ENCODE measurements at regions not wholly inside any gene's neighbourhood (a gene's known extent, or its start where the extent isn't known, plus 50 kb on each side); places are given as distances from the start of the nearest gene placed in this dataset.

GRCh38 chr1:177432897-177433296 is 262.1 kb downstream of the BRINP2 start:
- no peak overlapping the region for H2BK120ac ChIP-seq (ENCODE audit: low read depth, low read length)
- no peak overlapping the region for H3K9ac ChIP-seq (ENCODE audit: low read length)
- H3K9me3 ChIP-seq (ENCODE audit: control insufficient read depth, low read length) = no peaks in the 10 kb centered on the region
- no peak overlapping the region for H2AFZ ChIP-seq (ENCODE audit: low read depth, low read length)
- H3K27ac ChIP-seq (ENCODE audit: low read length, poor library complexity, severe bottlenecking) = no peak overlapping the region
- no peak overlapping the region for H2BK12ac ChIP-seq (ENCODE audit: low read length in 2 of 2)
- H4K8ac ChIP-seq (ENCODE audit: low read length) = no peak overlapping the region
- H4K91ac ChIP-seq (ENCODE audit: low read length) = no peak overlapping the region
- H2BK5ac ChIP-seq (ENCODE audit: low read depth, low read length, poor library complexity, severe bottlenecking) = no peak overlapping the region
- H3K23ac ChIP-seq (ENCODE audit: low read length in 2 of 2) = no peak overlapping the region
- no peak overlapping the region for H3K14ac ChIP-seq (ENCODE audit: low read length in 2 of 2)
- no peak overlapping the region for H3K18ac ChIP-seq (ENCODE audit: low read depth in 1 of 2, low read length in 2 of 2)
- H3K4me1 ChIP-seq (ENCODE audit: control insufficient read depth, insufficient read depth, low read depth, low read length) = no peaks in the 10 kb centered on the region
- 85% methylated on average over 1 of the region's 1 CpG for WGBS
- H3K4me3 ChIP-seq (ENCODE audit: insufficient read depth in 1 of 2, low read depth in 1 of 2, low read length in 2 of 2) = no peak overlapping the region
- H3K79me1 ChIP-seq (replicated peaks; ENCODE audit: low read length, poor library complexity, severe bottlenecking) = no peaks in the 10 kb centered on the region
- H3K27me3 ChIP-seq (ENCODE audit: control insufficient read depth in 1 of 2, insufficient read depth in 1 of 2, low read length in 2 of 2) = peaks cover 0 to 61% of the 10 kb centered on the region in 2 experiments
- H2BK15ac ChIP-seq (ENCODE audit: low read depth, poor library complexity, severe bottlenecking) = no peak overlapping the region
- no peak for DNase-seq
- no peak overlapping the region for H2AK5ac ChIP-seq (ENCODE audit: low read length, severe bottlenecking)
- no peak overlapping the region for H3K4ac ChIP-seq (ENCODE audit: low read depth in 1 of 2, low read length in 2 of 2)
- H3K36me3 ChIP-seq (ENCODE audit: control insufficient read depth in 1 of 2, insufficient read depth in 2 of 2, low read depth in 1 of 2, low read length in 2 of 2) = no peaks in the 10 kb centered on the region
- no peak overlapping the region for H3K4me2 ChIP-seq (ENCODE audit: low read length, poor library complexity, severe bottlenecking)

- H3K4me1 ChIP-seq (ENCODE audit: control insufficient read depth, insufficient read depth, low read depth, low read length) = no peaks in the 10 kb centered on the region
- H3K36me3 ChIP-seq (ENCODE audit: control insufficient read depth in 1 of 2, insufficient read depth in 2 of 2, low read depth in 1 of 2, low read length in 2 of 2) = no peaks in the 10 kb centered on the region
- H3K27me3 ChIP-seq (ENCODE audit: control insufficient read depth in 1 of 2, insufficient read depth in 1 of 2, low read length in 2 of 2) = peaks cover 0 to 44% of the 10 kb centered on the region in 2 experiments
- WGBS = 31% methylated on average over 1 of the region's 1 CpG
- no peak overlapping the region for H3K14ac ChIP-seq (ENCODE audit: low read length in 2 of 2)
- H2AFZ ChIP-seq (ENCODE audit: low read depth, low read length) = no peak overlapping the region
- H2BK5ac ChIP-seq (ENCODE audit: low read depth, low read length, poor library complexity, severe bottlenecking) = no peak overlapping the region
- H3K18ac ChIP-seq (ENCODE audit: low read depth in 1 of 2, low read length in 2 of 2) = no peak overlapping the region
- H3K9ac ChIP-seq (ENCODE audit: low read length) = no peak overlapping the region
- H2BK120ac ChIP-seq (ENCODE audit: low read depth, low read length) = no peak overlapping the region
- H3K4me2 ChIP-seq (ENCODE audit: low read length, poor library complexity, severe bottlenecking) = no peak overlapping the region
- H3K27ac ChIP-seq (ENCODE audit: low read length, poor library complexity, severe bottlenecking) = no peak overlapping the region
- no peak overlapping the region for H3K4me3 ChIP-seq (ENCODE audit: insufficient read depth in 1 of 2, low read depth in 1 of 2, low read length in 2 of 2)
- no peak overlapping the region for H4K91ac ChIP-seq (ENCODE audit: low read length)
- H2BK15ac ChIP-seq (ENCODE audit: low read depth, poor library complexity, severe bottlenecking) = no peak overlapping the region
- no peak overlapping the region for H3K4ac ChIP-seq (ENCODE audit: low read depth in 1 of 2, low read length in 2 of 2)
- no peak overlapping the region for H4K8ac ChIP-seq (ENCODE audit: low read length)
- DNase-seq = no peak
- no peaks in the 10 kb centered on the region for H3K79me1 ChIP-seq (replicated peaks; ENCODE audit: low read length, poor library complexity, severe bottlenecking)
- no peak overlapping the region for H2AK5ac ChIP-seq (ENCODE audit: low read length, severe bottlenecking)
- H3K23ac ChIP-seq (ENCODE audit: low read length in 2 of 2) = no peak overlapping the region
- no peaks in the 10 kb centered on the region for H3K9me3 ChIP-seq (ENCODE audit: control insufficient read depth, low read length)
- H2BK12ac ChIP-seq (ENCODE audit: low read length in 2 of 2) = no peak overlapping the region
Measured at GRCh38 chr1:177431123-177431522, 260.4 kb downstream of the BRINP2 start.

GRCh38 chr1:177429234-177429633 is 258.5 kb downstream of the BRINP2 start:
- no peak for DNase-seq
- H4K91ac ChIP-seq (ENCODE audit: low read length) = no peak overlapping the region

GRCh38 chr1:177427811-177428210 is 257.1 kb downstream of the BRINP2 start:
- Histone ChIP-seq H3K36me3 (ENCODE audit: control insufficient read depth in 1 of 2, insufficient read depth in 2 of 2, low read depth in 1 of 2, low read length in 2 of 2) (no peaks in the 10 kb centered on the region), H3K9ac (ENCODE audit: low read length) (no peak overlapping the region), H3K23ac (ENCODE audit: low read length in 2 of 2) (no peak overlapping the region), H3K4ac (ENCODE audit: low read depth in 1 of 2, low read length in 2 of 2) (no peak overlapping the region), H3K4me2 (ENCODE audit: low read length, poor library complexity, severe bottlenecking) (no peak overlapping the region), H4K91ac (ENCODE audit: low read length) (no peak overlapping the region), H2BK120ac (ENCODE audit: low read depth, low read length) (no peak overlapping the region), H3K18ac (ENCODE audit: low read depth in 1 of 2, low read length in 2 of 2) (no peak overlapping the region), H4K8ac (ENCODE audit: low read length) (no peak overlapping the region), H3K27ac (ENCODE audit: low read length, poor library complexity, severe bottlenecking) (no peak overlapping the region), H2AK5ac (ENCODE audit: low read length, severe bottlenecking) (no peak overlapping the region), H2AFZ (ENCODE audit: low read depth, low read length) (no peak overlapping the region), H3K79me1 (replicated peaks; ENCODE audit: low read length, poor library complexity, severe bottlenecking) (no peaks in the 10 kb centered on the region), H2BK15ac (ENCODE audit: low read depth, poor library complexity, severe bottlenecking) (no peak overlapping the region), H2BK5ac (ENCODE audit: low read depth, low read length, poor library complexity, severe bottlenecking) (no peak overlapping the region), H2BK12ac (ENCODE audit: low read length in 2 of 2) (no peak overlapping the region), H3K9me3 (ENCODE audit: control insufficient read depth, low read length) (no peaks in the 10 kb centered on the region), H3K27me3 (ENCODE audit: control insufficient read depth in 1 of 2, insufficient read depth in 1 of 2, low read length in 2 of 2) (peaks cover 0 to 23% of the 10 kb centered on the region in 2 experiments), H3K14ac (ENCODE audit: low read length in 2 of 2) (no peak overlapping the region), H3K4me3 (ENCODE audit: insufficient read depth in 1 of 2, low read depth in 1 of 2, low read length in 2 of 2) (no peak overlapping the region), H3K4me1 (ENCODE audit: control insufficient read depth, insufficient read depth, low read depth, low read length) (no peaks in the 10 kb centered on the region)
- DNase-seq = no peak
- no CpG with 5 or more reads among the region's 1 CpG for WGBS

More at GRCh38 chr1:177429234-177429633, 258.5 kb downstream of the BRINP2 start:
- Histone ChIP-seq H3K27ac (ENCODE audit: low read length, poor library complexity, severe bottlenecking) (no peak overlapping the region), H3K4ac (ENCODE audit: low read depth in 1 of 2, low read length in 2 of 2) (no peak overlapping the region), H3K4me3 (ENCODE audit: insufficient read depth in 1 of 2, low read depth in 1 of 2, low read length in 2 of 2) (no peak overlapping the region), H3K79me1 (replicated peaks; ENCODE audit: low read length, poor library complexity, severe bottlenecking) (no peaks in the 10 kb centered on the region), H3K18ac (ENCODE audit: low read depth in 1 of 2, low read length in 2 of 2) (no peak overlapping the region), H3K4me2 (ENCODE audit: low read length, poor library complexity, severe bottlenecking) (no peak overlapping the region), H2BK5ac (ENCODE audit: low read depth, low read length, poor library complexity, severe bottlenecking) (no peak overlapping the region), H2AFZ (ENCODE audit: low read depth, low read length) (no peak overlapping the region), H3K14ac (ENCODE audit: low read length in 2 of 2) (no peak overlapping the region), H3K27me3 (ENCODE audit: control insufficient read depth in 1 of 2, insufficient read depth in 1 of 2, low read length in 2 of 2) (peaks cover 0 to 28% of the 10 kb centered on the region in 2 experiments), H2BK120ac (ENCODE audit: low read depth, low read length) (no peak overlapping the region), H3K23ac (ENCODE audit: low read length in 2 of 2) (no peak overlapping the region), H4K8ac (ENCODE audit: low read length) (no peak overlapping the region), H2AK5ac (ENCODE audit: low read length, severe bottlenecking) (no peak overlapping the region), H2BK15ac (ENCODE audit: low read depth, poor library complexity, severe bottlenecking) (no peak overlapping the region), H3K4me1 (ENCODE audit: control insufficient read depth, insufficient read depth, low read depth, low read length) (no peaks in the 10 kb centered on the region), H3K9me3 (ENCODE audit: control insufficient read depth, low read length) (no peaks in the 10 kb centered on the region), H3K9ac (ENCODE audit: low read length) (no peak overlapping the region), H3K36me3 (ENCODE audit: control insufficient read depth in 1 of 2, insufficient read depth in 2 of 2, low read depth in 1 of 2, low read length in 2 of 2) (no peaks in the 10 kb centered on the region), H2BK12ac (ENCODE audit: low read length in 2 of 2) (no peak overlapping the region)
- no CpG with 5 or more reads among the region's 2 CpGs for WGBS

Data from mesenchymal stem cell (in vitro differentiated cells and primary cell).